Keratinocyte (primary cell): ENCODE measurements at regions not wholly inside any gene's neighbourhood (a gene's known extent, or its start where the extent isn't known, plus 50 kb on each side); places are given as distances from the start of the nearest gene placed in this dataset.

ENCODE experiments used
- DNase-seq: peaks from one replicate; pipeline ENCODE4 v3.0.0-alpha.2; 2011; ENCODE audit warnings: low read depth, missing footprints, low spot score
- FAIRE-seq: peaks from 2 replicates; lab custom pipeline; 2011; peaks lifted over from hg19 to GRCh38; lab: Jason Lieb, UNC
- H2AFZ ChIP-seq: 2 replicates; pipeline ENCODE4 v1.6.0; 2012; ENCODE audit warnings: low read length, control low read depth, inconsistent platforms; ENCODE audit not compliant: control insufficient read depth
- H3K27ac ChIP-seq: 2 replicates; pipeline ENCODE4 v1.5.1; 2011; ENCODE audit warnings: low read length; ENCODE audit not compliant: control insufficient read depth, insufficient read depth
- H3K27me3 ChIP-seq: 3 replicates; pipeline ENCODE4 v1.6.0; 2011; ENCODE audit warnings: low read length; ENCODE audit not compliant: control insufficient read depth, insufficient read depth; ENCODE audit errors: extremely low read depth
- H3K36me3 ChIP-seq, 2 experiments: 2 replicates in 1 of 2; 3 replicates in 1 of 2; pipeline ENCODE4 v1.5.1; 2011; ENCODE audit warnings: low read length in 2 of 2, mild to moderate bottlenecking in 1 of 2; ENCODE audit not compliant: control insufficient read depth in 2 of 2, insufficient read depth in 2 of 2; ENCODE audit errors: extremely low read depth in 1 of 2
- H3K4me1 ChIP-seq: 3 replicates; pipeline ENCODE4 v1.5.1; 2011; ENCODE audit warnings: low read length; ENCODE audit not compliant: control insufficient read depth, insufficient read depth; ENCODE audit errors: extremely low read depth
- H3K4me2 ChIP-seq: 3 replicates; pipeline ENCODE4 v1.6.0; 2011; ENCODE audit warnings: low read depth, low read length; ENCODE audit not compliant: control insufficient read depth, insufficient read depth; ENCODE audit errors: extremely low read depth
- H3K4me3 ChIP-seq, 3 experiments: fragments of 200-600 bp in 1 of 3; sonication (generic) in 1 of 3; 2 replicates in 2 of 3; 3 replicates in 1 of 3; pipeline ENCODE4 v1.5.1; 2011 to 2016; ENCODE audit warnings: low read length in 3 of 3, mild to moderate bottlenecking in 3 of 3, control low read depth in 2 of 3, inconsistent platforms in 1 of 3, low read depth in 1 of 3, mixed read lengths in 1 of 3, mixed run types in 1 of 3, moderate library complexity in 1 of 3; ENCODE audit not compliant: control insufficient read depth in 2 of 3, insufficient read depth in 2 of 3; ENCODE audit errors: extremely low read depth in 1 of 3
- H3K79me2 ChIP-seq: 2 replicates; pipeline ENCODE4 v1.6.0; 2012; ENCODE audit warnings: low read length; ENCODE audit not compliant: control insufficient read depth, insufficient read depth
- H3K9ac ChIP-seq: 3 replicates; pipeline ENCODE4 v1.6.0; 2011; ENCODE audit warnings: low read length; ENCODE audit not compliant: control insufficient read depth, insufficient read depth; ENCODE audit errors: extremely low read depth
- H3K9me1 ChIP-seq: 3 replicates; pipeline ENCODE4 v1.6.0; 2011; ENCODE audit warnings: low read length; ENCODE audit not compliant: control insufficient read depth, insufficient read depth; ENCODE audit errors: extremely low read depth
- H3K9me3 ChIP-seq: 2 replicates; pipeline ENCODE4 v1.5.1; 2012; ENCODE audit warnings: low read depth, low read length; ENCODE audit not compliant: control insufficient read depth
- H4K20me1 ChIP-seq: 3 replicates; pipeline ENCODE4 v1.6.0; 2011; ENCODE audit warnings: low read length; ENCODE audit not compliant: control insufficient read depth, insufficient read depth; ENCODE audit errors: extremely low read depth
- EZH2 ChIP-seq: IDR thresholded peaks from one replicate; pipeline ENCODE4 v1.6.1; 2012; ENCODE audit warnings: inconsistent platforms, mild to moderate bottlenecking, low read length, moderate library complexity
- dilution Hi-C: fragments of 300-500 bp; cut with MboI; formaldehyde crosslinking; loops from one replicate; pipeline ENCODE4 v1.7.0; 2020; ENCODE audit warnings: low sequenced_read_pairs; ENCODE audit not compliant: extremely low pct_ligation_motif_present
- TF ChIP-seq, protein P1 (sequence below), 3 experiments: IDR thresholded peaks in 1 of 3; conservative IDR thresholded peaks in 1 of 3; optimal IDR thresholded peaks in 1 of 3; 2 replicates in 2 of 3; 3 replicates in 1 of 3; pipeline versions ENCODE3 to v1.5.1; 2011; ENCODE audit warnings: low read length in 3 of 3, mild to moderate bottlenecking in 3 of 3, moderate library complexity in 2 of 3, control low read depth in 1 of 3, inconsistent platforms in 1 of 3; ENCODE audit not compliant: insufficient read depth in 2 of 3; ENCODE audit errors: extremely low read depth in 1 of 3

- Histone ChIP-seq H3K4me3 (no peak overlapping the region), H3K79me2 (no peaks in the 10 kb centered on the region), H3K27ac (no peak overlapping the region), H4K20me1 (no peaks in the 10 kb centered on the region), H3K9me1 (no peaks in the 10 kb centered on the region), H2AFZ (no peak overlapping the region), H3K9me3 (no peaks in the 10 kb centered on the region), H3K36me3 (no peaks in the 10 kb centered on the region), H3K27me3 (no peaks in the 10 kb centered on the region), H3K4me2 (no peak overlapping the region), H3K9ac (no peak overlapping the region), H3K4me1 (no peaks in the 10 kb centered on the region)
- TF ChIP-seq EZH2 = no peak
- TF ChIP-seq, protein P1, sequence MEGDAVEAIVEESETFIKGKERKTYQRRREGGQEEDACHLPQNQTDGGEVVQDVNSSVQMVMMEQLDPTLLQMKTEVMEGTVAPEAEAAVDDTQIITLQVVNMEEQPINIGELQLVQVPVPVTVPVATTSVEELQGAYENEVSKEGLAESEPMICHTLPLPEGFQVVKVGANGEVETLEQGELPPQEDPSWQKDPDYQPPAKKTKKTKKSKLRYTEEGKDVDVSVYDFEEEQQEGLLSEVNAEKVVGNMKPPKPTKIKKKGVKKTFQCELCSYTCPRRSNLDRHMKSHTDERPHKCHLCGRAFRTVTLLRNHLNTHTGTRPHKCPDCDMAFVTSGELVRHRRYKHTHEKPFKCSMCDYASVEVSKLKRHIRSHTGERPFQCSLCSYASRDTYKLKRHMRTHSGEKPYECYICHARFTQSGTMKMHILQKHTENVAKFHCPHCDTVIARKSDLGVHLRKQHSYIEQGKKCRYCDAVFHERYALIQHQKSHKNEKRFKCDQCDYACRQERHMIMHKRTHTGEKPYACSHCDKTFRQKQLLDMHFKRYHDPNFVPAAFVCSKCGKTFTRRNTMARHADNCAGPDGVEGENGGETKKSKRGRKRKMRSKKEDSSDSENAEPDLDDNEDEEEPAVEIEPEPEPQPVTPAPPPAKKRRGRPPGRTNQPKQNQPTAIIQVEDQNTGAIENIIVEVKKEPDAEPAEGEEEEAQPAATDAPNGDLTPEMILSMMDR (optimal IDR thresholded peaks at IDR 0.05 in 1 of 3, IDR thresholded peaks at IDR 0.05 in 1 of 3, conservative IDR thresholded peaks at IDR 0.05 in 1 of 3; ENCODE audit: extremely low read depth in 1 of 3, insufficient read depth in 2 of 3, low read length in 3 of 3) = no peak
- dilution Hi-C loops = no loop called here
- no peak for FAIRE-seq
- DNase-seq = no peak
These were observed 1943.2 kb upstream of the DEFB115 start for GRCh38 chr20:29314294-29314693.

DNA sequence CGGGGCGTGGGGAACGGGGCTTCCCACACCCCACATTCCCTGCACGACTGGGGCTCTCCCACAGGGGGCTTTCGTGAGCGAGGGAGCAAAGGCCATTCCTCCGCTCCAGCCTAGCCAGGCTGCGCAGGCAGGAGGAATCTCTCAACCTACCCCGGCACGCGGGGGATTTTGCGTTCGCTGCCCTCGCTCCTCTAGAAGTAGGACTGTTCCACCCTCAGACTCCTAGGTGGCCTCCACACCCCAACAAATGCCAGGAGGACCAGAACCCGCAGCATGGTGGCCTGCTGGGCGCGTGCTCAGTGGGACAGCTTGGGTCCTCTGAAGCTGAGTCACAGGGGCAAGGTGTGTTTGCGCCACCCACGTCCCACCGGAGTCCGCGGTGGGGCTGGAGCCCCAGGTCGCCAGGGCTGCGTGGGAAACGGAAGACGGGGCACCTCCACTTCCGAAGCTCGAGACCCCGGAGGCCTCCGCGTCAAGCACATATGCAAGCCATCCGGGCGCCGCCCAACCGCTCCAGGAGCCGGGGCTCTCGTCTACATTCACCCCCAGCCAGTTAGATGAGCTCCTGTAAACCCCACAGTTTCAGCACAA lies 1938.5 kb upstream of the DEFB115 start:
- Histone ChIP-seq H2AFZ (no peak overlapping the region), H3K9me3 (peaks cover under 1% of the 10 kb centered on the region), H3K4me1 (no peaks in the 10 kb centered on the region), H3K4me2 (no peak overlapping the region), H4K20me1 (no peaks in the 10 kb centered on the region), H3K27me3 (no peaks in the 10 kb centered on the region), H3K9ac (no peak overlapping the region), H3K4me3 (no peak overlapping the region), H3K9me1 (no peaks in the 10 kb centered on the region), H3K79me2 (no peaks in the 10 kb centered on the region), H3K27ac (no peak overlapping the region), H3K36me3 (no peaks in the 10 kb centered on the region)
- dilution Hi-C loops = no loop called here
- DNase-seq = no peak
- no peak for FAIRE-seq
- no peak for TF ChIP-seq EZH2
- TF ChIP-seq, protein P1 (optimal IDR thresholded peaks at IDR 0.05 in 1 of 3, IDR thresholded peaks at IDR 0.05 in 1 of 3, conservative IDR thresholded peaks at IDR 0.05 in 1 of 3; ENCODE audit: extremely low read depth in 1 of 3, insufficient read depth in 2 of 3, low read length in 3 of 3) = no peak
